HEK293 (cell line): ENCODE measurements at regions not wholly inside any gene's neighbourhood (a gene's known extent, or its start where the extent isn't known, plus 50 kb on each side); places are given as distances from the start of the nearest gene placed in this dataset.

Source experiments
- CTCF ChIA-PET: fragments of 350-600 bp; formaldehyde crosslinking; extraction: SDS; loops from one replicate; lab custom pipeline; 2021; ENCODE audit warnings: antibody characterized with exemption; lab: Yijun Ruan, JAX
- POLR2A ChIA-PET: fragments of 300-600 bp; formaldehyde crosslinking; extraction: SDS; loops from one replicate; lab custom pipeline; 2020; ENCODE audit warnings: antibody characterized with exemption, inconsistent platforms; lab: Yijun Ruan, JAX
- H3K27ac ChIP-seq: fragments of 200-500 bp; sonication (Bioruptor generic); 2 replicates; pipeline ENCODE4 v1.5.1; 2014; ENCODE audit warnings: low read depth, low read length, control low read depth, inconsistent platforms; ENCODE audit errors: extremely low read depth
- H3K36me3 ChIP-seq, 2 experiments: fragments of 200-500 bp in 1 of 2; sonication (Bioruptor generic) in 1 of 2; 1 replicate in 1 of 2; 2 replicates in 1 of 2; pipeline ENCODE4 v1.5.1; 2014 to 2017; ENCODE audit warnings: inconsistent platforms in 2 of 2, low read length in 2 of 2; ENCODE audit not compliant: control insufficient read depth in 2 of 2, insufficient read depth in 1 of 2
- H3K4me1 ChIP-seq: fragments of 200-500 bp; sonication (Bioruptor generic); 2 replicates; pipeline ENCODE4 v1.5.1; 2014; ENCODE audit warnings: mild to moderate bottlenecking, low read length, inconsistent platforms; ENCODE audit not compliant: control insufficient read depth, insufficient read depth
- H3K4me3 ChIP-seq: 2 replicates; pipeline ENCODE4 v1.5.1; 2011; ENCODE audit warnings: low read depth, mild to moderate bottlenecking, control low read depth, low read length, moderate library complexity
- H3K9me3 ChIP-seq: fragments of 200-500 bp; sonication (Bioruptor generic); 2 replicates; pipeline ENCODE4 v1.5.1; 2014; ENCODE audit warnings: low read depth, low read length, inconsistent platforms; ENCODE audit not compliant: control insufficient read depth, insufficient read depth
- GFI1B ChIP-seq: fragments of 450-650 bp; formaldehyde crosslinking; IDR thresholded peaks from 2 replicates; pipeline ENCODE4 v1.5.1; 2016; ENCODE audit warnings: missing biosample characterization, missing genetic modification characterization
- KLF1 ChIP-seq: fragments of 450-650 bp; formaldehyde crosslinking; IDR thresholded peaks from 2 replicates; pipeline ENCODE4 v1.5.1; 2016; ENCODE audit warnings: missing biosample characterization, missing genetic modification characterization
- KLF7 ChIP-seq: fragments of 450-650 bp; formaldehyde crosslinking; IDR thresholded peaks from 2 replicates; pipeline ENCODE4 v1.5.1; 2016; ENCODE audit warnings: missing biosample characterization, missing genetic modification characterization, borderline replicate concordance
- ZEB2 ChIP-seq: fragments of 450-650 bp; formaldehyde crosslinking; IDR thresholded peaks from 2 replicates; pipeline ENCODE4 v1.5.1; 2016; ENCODE audit warnings: missing biosample characterization, missing genetic modification characterization
- ZFP69B ChIP-seq: fragments of 450-650 bp; formaldehyde crosslinking; IDR thresholded peaks from 2 replicates; pipeline ENCODE4 v1.5.1; 2016; ENCODE audit warnings: missing biosample characterization, missing genetic modification characterization
- ZNF169 ChIP-seq: fragments of 450-650 bp; formaldehyde crosslinking; IDR thresholded peaks from 2 replicates; pipeline ENCODE4 v1.5.1; 2016; ENCODE audit warnings: missing biosample characterization, missing genetic modification characterization
- ZNF175 ChIP-seq: fragments of 450-650 bp; formaldehyde crosslinking; IDR thresholded peaks from 2 replicates; pipeline ENCODE4 v1.5.1; 2016; ENCODE audit warnings: missing biosample characterization, missing genetic modification characterization
- ZNF266 ChIP-seq: fragments of 450-650 bp; formaldehyde crosslinking; IDR thresholded peaks from 2 replicates; pipeline ENCODE4 v1.5.1; 2016; ENCODE audit warnings: missing biosample characterization, missing genetic modification characterization, low read depth
- ZNF324 ChIP-seq: fragments of 450-650 bp; formaldehyde crosslinking; IDR thresholded peaks from 2 replicates; pipeline ENCODE4 v1.5.1; 2016; ENCODE audit warnings: missing biosample characterization, missing genetic modification characterization
- ZNF473 ChIP-seq: fragments of 450-650 bp; formaldehyde crosslinking; IDR thresholded peaks from 2 replicates; pipeline ENCODE4 v1.5.1; 2017; ENCODE audit warnings: missing biosample characterization, missing genetic modification characterization
- ZNF600 ChIP-seq: fragments of 450-650 bp; formaldehyde crosslinking; IDR thresholded peaks from 2 replicates; pipeline ENCODE4 v1.5.1; 2016; ENCODE audit warnings: missing biosample characterization, missing genetic modification characterization
- TF ChIP-seq, protein P1 (sequence below): fragments of 450-650 bp; formaldehyde crosslinking; conservative IDR thresholded peaks from 2 replicates; pipeline ENCODE4 v1.5.1; 2016; ENCODE audit warnings: low read depth, missing biosample characterization, missing genetic modification characterization
- TF ChIP-seq, protein P2 (sequence below): fragments of 450-650 bp; formaldehyde crosslinking; IDR thresholded peaks from 2 replicates; pipeline ENCODE4 v1.5.1; 2016; ENCODE audit warnings: missing biosample characterization, missing genetic modification characterization
- TF ChIP-seq, protein P3 (sequence below): fragments of 450-650 bp; formaldehyde crosslinking; optimal IDR thresholded peaks from 2 replicates; pipeline ENCODE3; 2016; ENCODE audit warnings: missing biosample characterization, mild to moderate bottlenecking, missing genetic modification characterization

DNA sequence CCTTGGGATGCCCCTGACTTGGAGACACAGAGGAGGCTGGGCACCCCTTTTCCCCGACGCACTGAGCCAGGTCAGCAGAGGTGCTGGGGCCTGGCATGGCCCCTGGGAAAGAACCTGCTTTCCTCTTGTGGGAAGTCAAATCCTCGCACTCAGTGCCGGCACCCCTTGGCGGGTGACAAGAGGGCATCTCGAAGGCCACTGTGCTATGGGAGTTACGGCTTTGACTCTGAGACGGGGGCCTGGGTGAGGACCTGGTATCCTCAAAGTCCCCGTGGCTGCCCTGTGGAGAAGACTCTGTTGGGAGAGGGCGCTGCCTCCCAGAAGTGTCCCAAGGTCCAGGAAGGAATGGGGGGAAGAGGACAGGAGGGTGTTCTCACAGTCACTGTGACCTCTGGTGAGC is 117.0 kb downstream of the METRNL start (continued):
- TF ChIP-seq, protein P1, sequence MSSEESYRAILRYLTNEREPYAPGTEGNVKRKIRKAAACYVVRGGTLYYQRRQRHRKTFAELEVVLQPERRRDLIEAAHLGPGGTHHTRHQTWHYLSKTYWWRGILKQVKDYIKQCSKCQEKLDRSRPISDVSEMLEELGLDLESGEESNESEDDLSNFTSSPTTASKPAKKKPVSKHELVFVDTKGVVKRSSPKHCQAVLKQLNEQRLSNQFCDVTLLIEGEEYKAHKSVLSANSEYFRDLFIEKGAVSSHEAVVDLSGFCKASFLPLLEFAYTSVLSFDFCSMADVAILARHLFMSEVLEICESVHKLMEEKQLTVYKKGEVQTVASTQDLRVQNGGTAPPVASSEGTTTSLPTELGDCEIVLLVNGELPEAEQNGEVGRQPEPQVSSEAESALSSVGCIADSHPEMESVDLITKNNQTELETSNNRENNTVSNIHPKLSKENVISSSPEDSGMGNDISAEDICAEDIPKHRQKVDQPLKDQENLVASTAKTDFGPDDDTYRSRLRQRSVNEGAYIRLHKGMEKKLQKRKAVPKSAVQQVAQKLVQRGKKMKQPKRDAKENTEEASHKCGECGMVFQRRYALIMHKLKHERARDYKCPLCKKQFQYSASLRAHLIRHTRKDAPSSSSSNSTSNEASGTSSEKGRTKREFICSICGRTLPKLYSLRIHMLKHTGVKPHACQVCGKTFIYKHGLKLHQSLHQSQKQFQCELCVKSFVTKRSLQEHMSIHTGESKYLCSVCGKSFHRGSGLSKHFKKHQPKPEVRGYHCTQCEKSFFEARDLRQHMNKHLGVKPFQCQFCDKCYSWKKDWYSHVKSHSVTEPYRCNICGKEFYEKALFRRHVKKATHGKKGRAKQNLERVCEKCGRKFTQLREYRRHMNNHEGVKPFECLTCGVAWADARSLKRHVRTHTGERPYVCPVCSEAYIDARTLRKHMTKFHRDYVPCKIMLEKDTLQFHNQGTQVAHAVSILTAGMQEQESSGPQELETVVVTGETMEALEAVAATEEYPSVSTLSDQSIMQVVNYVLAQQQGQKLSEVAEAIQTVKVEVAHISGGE = no peak
- no peak for TF ChIP-seq ZNF324
- TF ChIP-seq ZNF600 = no peak
- TF ChIP-seq ZNF473 (tag by site-specific recombination) = no peak
- TF ChIP-seq, protein P2, sequence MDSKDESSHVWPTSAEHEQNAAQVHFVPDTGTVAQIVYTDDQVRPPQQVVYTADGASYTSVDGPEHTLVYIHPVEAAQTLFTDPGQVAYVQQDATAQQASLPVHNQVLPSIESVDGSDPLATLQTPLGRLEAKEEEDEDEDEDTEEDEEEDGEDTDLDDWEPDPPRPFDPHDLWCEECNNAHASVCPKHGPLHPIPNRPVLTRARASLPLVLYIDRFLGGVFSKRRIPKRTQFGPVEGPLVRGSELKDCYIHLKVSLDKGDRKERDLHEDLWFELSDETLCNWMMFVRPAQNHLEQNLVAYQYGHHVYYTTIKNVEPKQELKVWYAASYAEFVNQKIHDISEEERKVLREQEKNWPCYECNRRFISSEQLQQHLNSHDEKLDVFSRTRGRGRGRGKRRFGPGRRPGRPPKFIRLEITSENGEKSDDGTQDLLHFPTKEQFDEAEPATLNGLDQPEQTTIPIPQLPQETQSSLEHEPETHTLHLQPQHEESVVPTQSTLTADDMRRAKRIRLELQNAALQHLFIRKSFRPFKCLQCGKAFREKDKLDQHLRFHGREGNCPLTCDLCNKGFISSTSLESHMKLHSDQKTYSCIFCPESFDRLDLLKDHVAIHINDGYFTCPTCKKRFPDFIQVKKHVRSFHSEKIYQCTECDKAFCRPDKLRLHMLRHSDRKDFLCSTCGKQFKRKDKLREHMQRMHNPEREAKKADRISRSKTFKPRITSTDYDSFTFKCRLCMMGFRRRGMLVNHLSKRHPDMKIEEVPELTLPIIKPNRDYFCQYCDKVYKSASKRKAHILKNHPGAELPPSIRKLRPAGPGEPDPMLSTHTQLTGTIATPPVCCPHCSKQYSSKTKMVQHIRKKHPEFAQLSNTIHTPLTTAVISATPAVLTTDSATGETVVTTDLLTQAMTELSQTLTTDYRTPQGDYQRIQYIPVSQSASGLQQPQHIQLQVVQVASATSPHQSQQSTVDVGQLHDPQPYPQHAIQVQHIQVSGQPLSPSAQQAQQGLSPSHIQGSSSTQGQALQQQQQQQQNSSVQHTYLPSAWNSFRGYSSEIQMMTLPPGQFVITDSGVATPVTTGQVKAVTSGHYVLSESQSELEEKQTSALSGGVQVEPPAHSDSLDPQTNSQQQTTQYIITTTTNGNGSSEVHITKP (tag by site-specific recombination) = no peak
- TF ChIP-seq ZFP69B (tag by site-specific recombination) = no peak
- no peak for TF ChIP-seq GFI1B (tag by site-specific recombination)
- TF ChIP-seq ZEB2 (tag by site-specific recombination) = no peak
- no peak for TF ChIP-seq ZNF175
- TF ChIP-seq, all 188 proteins: peak for 0

DNA sequence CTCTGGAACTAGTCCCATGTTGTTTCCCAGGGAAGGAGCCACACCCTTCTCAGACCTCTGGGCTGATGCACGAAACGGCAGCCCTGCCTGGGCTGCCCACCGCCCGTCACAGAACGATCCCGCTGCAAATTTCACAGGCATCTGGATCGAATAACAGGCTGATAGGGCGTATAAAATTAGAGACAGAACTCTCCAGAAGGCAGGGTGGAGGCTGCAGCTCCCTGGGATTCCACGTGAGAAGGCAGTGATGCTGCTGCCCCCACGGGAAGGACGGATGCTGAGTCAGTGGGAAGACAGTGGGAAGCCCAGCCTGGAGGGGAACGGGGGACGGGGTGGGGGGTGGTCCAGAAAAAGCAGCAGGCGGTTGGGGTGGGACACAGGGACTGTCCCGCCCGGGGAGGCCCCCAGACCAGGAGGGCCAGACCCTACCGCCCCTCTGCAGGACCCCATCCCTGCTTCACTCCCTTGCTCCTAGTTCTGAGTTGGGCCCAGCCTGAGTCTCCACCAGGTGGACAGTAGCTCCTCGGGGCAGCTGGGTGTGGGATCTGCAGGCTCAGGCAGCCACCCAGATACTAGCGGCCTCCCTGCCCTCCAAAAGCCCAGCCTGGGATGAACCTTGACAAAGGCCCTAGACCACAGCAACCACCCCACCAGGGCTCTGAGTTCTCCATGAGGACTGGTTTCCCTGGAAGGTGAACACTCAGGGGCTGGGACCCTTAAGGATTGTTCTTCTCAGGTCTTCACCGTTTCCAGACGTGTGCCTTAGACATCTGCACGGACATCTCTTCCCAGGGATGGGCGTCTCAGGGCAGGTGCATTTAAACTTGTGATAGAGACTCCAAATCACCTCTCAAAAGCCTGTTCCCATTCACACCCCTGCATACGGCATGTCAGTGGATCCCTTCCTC is 117.8 kb downstream of the METRNL start:
- H3K9me3 ChIP-seq = no peaks in the 10 kb centered on the region
- no peaks in the 10 kb centered on the region for H3K4me1 ChIP-seq
- no peak overlapping the region for H3K27ac ChIP-seq
- POLR2A ChIA-PET = no interaction called here
- CTCF ChIA-PET = no interaction called here
- H3K4me3 ChIP-seq = no peak overlapping the region
- no peaks in the 10 kb centered on the region for H3K36me3 ChIP-seq
- TF ChIP-seq KLF7 (tag by site-specific recombination) (no peak), KLF1 (tag by site-specific recombination) (peak; percentile 86), ZNF266 (tag by site-specific recombination) (no peak), ZNF169 (tag by site-specific recombination) (no peak), ZNF324 (no peak)
- TF ChIP-seq, protein P3, sequence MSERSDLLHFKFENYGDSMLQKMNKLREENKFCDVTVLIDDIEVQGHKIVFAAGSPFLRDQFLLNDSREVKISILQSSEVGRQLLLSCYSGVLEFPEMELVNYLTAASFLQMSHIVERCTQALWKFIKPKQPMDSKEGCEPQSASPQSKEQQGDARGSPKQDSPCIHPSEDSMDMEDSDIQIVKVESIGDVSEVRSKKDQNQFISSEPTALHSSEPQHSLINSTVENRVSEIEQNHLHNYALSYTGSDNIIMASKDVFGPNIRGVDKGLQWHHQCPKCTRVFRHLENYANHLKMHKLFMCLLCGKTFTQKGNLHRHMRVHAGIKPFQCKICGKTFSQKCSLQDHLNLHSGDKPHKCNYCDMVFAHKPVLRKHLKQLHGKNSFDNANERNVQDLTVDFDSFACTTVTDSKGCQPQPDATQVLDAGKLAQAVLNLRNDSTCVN = no peak
